BJ (cell line): ENCODE measurements at regions not wholly inside any gene's neighbourhood (a gene's known extent, or its start where the extent isn't known, plus 50 kb on each side); places are given as distances from the start of the nearest gene placed in this dataset.
"Not testable (repeated sequence)": the region's sequence is repeated elsewhere in the genome, so short reads cannot be mapped to it uniquely, and the experiment has no call there.

Experiments
- CTCF ChIA-PET: fragments of 350-600 bp; formaldehyde crosslinking; extraction: SDS; loops from one replicate; lab custom pipeline; 2021; ENCODE audit warnings: antibody characterized with exemption, inconsistent platforms; lab: Yijun Ruan, JAX
- POLR2A ChIA-PET: fragments of 300-600 bp; sonication (Branson Sonifier 250); formaldehyde crosslinking; extraction: SDS; loops from one replicate; lab custom pipeline; 2021; ENCODE audit warnings: antibody characterized with exemption; lab: Charles Lee
- DNase-seq: peaks from one replicate; pipeline ENCODE4 v3.0.0-alpha.2; 2011; ENCODE audit warnings: low read depth
- H3K27me3 ChIP-seq: 2 replicates; pipeline ENCODE4 v1.6.0; 2011; ENCODE audit warnings: low read length; ENCODE audit not compliant: control insufficient read depth, insufficient read depth
- H3K36me3 ChIP-seq: 2 replicates; pipeline ENCODE4 v1.5.1; 2011; ENCODE audit warnings: low read length; ENCODE audit not compliant: control insufficient read depth, insufficient read depth
- H3K4me3 ChIP-seq: 2 replicates; pipeline ENCODE4 v1.5.1; 2011; ENCODE audit warnings: low read depth, mild to moderate bottlenecking, control low read depth, low read length
- TF ChIP-seq, protein P1 (sequence below): IDR thresholded peaks from 2 replicates; pipeline ENCODE4 v1.5.1; 2011; ENCODE audit warnings: low read depth, mild to moderate bottlenecking, control low read depth, inconsistent platforms, low read length, moderate library complexity; ENCODE audit not compliant: insufficient read depth

DNA sequence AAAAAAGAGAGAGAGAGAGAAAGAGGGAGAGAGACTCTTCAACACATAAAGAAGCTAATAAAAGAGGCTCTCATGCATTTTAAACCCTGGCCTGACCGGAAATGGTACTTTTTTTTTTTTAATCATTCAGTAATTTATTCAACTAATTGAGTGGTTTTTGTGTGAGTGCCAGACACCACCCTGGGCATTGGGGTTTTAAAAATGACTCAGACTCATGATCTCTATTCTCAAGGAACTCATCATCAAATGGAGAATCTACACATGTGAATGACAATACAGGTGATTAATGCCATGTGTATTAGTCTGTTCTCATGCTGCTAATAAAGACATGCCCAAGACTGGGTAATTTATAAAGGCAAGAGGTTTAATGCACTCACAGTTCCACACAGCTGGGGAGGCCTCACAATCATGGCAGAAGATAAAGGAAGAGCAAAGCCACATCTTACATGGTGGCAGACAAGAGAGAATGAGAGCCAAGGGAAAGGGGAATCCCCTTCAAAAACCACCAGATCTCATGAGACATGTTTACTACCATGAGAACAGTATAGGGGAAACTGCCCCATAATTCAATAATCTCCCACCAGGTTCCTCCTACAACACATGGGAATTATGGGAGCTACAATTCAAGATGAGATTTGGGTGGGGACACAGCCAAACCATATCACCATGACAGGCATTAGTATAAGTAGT lies 158.5 kb upstream of the AUTS2 start:
- Histone ChIP-seq H3K27me3 (no peaks in the 10 kb centered on the region), H3K36me3 (no peaks in the 10 kb centered on the region), H3K4me3 (no peak overlapping the region)
- CTCF ChIA-PET, result interaction anchor here (0.6 kb wide), 2 partner anchors 51 to 187 kb away, joined by 3 read pairs; no protein-coding TSS in a partner anchor
- TF ChIP-seq, protein P1, sequence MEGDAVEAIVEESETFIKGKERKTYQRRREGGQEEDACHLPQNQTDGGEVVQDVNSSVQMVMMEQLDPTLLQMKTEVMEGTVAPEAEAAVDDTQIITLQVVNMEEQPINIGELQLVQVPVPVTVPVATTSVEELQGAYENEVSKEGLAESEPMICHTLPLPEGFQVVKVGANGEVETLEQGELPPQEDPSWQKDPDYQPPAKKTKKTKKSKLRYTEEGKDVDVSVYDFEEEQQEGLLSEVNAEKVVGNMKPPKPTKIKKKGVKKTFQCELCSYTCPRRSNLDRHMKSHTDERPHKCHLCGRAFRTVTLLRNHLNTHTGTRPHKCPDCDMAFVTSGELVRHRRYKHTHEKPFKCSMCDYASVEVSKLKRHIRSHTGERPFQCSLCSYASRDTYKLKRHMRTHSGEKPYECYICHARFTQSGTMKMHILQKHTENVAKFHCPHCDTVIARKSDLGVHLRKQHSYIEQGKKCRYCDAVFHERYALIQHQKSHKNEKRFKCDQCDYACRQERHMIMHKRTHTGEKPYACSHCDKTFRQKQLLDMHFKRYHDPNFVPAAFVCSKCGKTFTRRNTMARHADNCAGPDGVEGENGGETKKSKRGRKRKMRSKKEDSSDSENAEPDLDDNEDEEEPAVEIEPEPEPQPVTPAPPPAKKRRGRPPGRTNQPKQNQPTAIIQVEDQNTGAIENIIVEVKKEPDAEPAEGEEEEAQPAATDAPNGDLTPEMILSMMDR, result no peak
- DNase-seq, result no peak
- POLR2A ChIA-PET, result no interaction called here

GRCh38 chr7:69440976-69441375 lies 157.3 kb upstream of the AUTS2 start:
- Histone ChIP-seq H3K27me3 (no peaks in the 10 kb centered on the region), H3K36me3 (no peaks in the 10 kb centered on the region), H3K4me3 (no peak overlapping the region)
- POLR2A ChIA-PET, result no interaction called here
- CTCF ChIA-PET, result no interaction called here
- no peak for DNase-seq
- TF ChIP-seq, protein P1, result no peak

GRCh38 chr7:69443136-69443535 lies 155.1 kb upstream of the AUTS2 start:
- no peaks in the 10 kb centered on the region for H3K27me3 ChIP-seq
- POLR2A ChIA-PET, result no interaction called here
- DNase-seq, result no peak
- no peaks in the 10 kb centered on the region for H3K36me3 ChIP-seq
- TF ChIP-seq, protein P1, result no peak
- CTCF ChIA-PET, result no interaction called here
- no peak overlapping the region for H3K4me3 ChIP-seq

DNA sequence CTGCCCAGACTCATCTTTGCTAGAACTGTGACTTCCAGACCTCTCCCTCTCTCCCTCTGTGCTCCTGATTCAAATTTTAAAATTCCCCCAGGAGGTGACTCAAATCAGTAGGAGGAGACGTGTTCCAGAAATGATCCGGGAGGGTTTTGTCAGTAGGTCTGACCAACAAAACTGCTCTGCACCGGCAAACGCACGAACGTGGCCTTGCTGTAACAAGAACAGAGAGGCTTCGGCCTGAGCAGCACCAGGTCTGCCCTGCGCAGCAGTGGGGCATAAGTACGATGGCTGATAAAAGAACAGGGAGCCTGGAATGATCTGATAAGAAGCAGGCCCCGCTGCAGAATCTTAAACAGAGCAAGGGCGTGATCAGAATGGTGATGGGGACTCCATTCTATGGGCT lies 152.7 kb upstream of the AUTS2 start:
- no peaks in the 10 kb centered on the region for H3K27me3 ChIP-seq
- no peak overlapping the region for H3K4me3 ChIP-seq
- H3K36me3 ChIP-seq, result no peaks in the 10 kb centered on the region
- TF ChIP-seq, protein P1, result no peak
- ChIA-PET CTCF (no interaction called here), POLR2A (no interaction called here)
- DNase-seq, result no peak

DNA sequence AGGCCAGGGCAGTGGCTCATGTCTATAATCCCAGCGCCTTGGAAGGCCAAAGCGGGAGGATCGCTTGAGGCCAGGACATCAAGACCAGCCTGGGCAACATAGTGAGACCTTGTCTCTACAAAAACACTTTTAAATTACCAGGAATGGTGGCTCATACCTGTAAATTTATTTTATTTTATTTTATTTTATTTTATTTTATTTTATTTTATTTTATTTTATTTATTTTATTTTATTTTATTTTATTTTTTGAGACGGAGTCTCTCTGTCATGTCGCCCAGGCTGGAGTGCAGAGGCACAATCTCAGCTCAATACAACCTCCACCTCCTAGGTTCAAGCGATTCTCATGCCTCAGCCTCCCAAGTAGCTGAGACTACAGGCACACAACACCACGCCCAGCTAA lies 152.1 kb upstream of the AUTS2 start:
- H3K27me3 ChIP-seq, DNase-seq, H3K4me3 ChIP-seq, CTCF ChIA-PET, H3K36me3 ChIP-seq, POLR2A ChIA-PET: not testable (repeated sequence)

- TF ChIP-seq, protein P1, result no peak
- no peak for DNase-seq
- Histone ChIP-seq H3K27me3 (no peaks in the 10 kb centered on the region), H3K4me3 (no peak overlapping the region), H3K36me3 (no peaks in the 10 kb centered on the region)
- POLR2A ChIA-PET, result no interaction called here
- CTCF ChIA-PET, result no interaction called here
These were observed 150.2 kb upstream of the AUTS2 start for GRCh38 chr7:69448071-69448470.
